ENCODE measurements at regions not wholly inside any gene's neighbourhood (a gene's known extent, or its start where the extent isn't known, plus 50 kb on each side); places are given as distances from the start of the nearest gene placed in this dataset.

DNA sequence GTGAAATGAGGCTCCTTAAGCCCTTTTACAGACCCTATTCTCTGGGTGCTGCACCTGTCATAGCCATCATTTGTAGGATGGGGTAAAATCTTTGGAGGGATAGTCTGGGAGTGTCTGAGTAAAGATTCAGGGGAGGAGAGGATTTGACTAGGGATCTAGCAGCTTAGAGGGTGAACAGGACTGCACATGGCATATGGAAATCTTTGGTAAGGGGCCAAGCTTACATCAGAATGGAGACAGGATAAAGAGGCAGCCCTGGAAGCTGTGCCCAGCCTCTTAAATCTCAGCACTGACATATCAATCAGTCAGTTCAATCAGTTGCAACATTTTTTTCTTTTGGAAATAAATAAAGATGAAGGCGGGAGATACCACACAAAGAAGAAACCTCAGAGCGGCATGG, 301.8 kb upstream of the CADM1 start:
- Mint-ChIP-seq H3K27ac (ENCODE audit: unreplicated experiment) (no peak overlapping the region), H3K9me3 (peaks cover 19% of the 10 kb centered on the region), H3K27me3 (ENCODE audit: low read depth) (no peaks in the 10 kb centered on the region), H3K36me3 (ENCODE audit: low read depth) (peaks cover 10% of the 10 kb centered on the region), H3K4me3 (no peak overlapping the region), H3K4me1 (no peaks in the 10 kb centered on the region)
- DNase-seq (ENCODE audit: low read depth, low spot score), result no peak
- TF ChIP-seq, protein P1, sequence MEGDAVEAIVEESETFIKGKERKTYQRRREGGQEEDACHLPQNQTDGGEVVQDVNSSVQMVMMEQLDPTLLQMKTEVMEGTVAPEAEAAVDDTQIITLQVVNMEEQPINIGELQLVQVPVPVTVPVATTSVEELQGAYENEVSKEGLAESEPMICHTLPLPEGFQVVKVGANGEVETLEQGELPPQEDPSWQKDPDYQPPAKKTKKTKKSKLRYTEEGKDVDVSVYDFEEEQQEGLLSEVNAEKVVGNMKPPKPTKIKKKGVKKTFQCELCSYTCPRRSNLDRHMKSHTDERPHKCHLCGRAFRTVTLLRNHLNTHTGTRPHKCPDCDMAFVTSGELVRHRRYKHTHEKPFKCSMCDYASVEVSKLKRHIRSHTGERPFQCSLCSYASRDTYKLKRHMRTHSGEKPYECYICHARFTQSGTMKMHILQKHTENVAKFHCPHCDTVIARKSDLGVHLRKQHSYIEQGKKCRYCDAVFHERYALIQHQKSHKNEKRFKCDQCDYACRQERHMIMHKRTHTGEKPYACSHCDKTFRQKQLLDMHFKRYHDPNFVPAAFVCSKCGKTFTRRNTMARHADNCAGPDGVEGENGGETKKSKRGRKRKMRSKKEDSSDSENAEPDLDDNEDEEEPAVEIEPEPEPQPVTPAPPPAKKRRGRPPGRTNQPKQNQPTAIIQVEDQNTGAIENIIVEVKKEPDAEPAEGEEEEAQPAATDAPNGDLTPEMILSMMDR (conservative IDR thresholded peaks at IDR 0.05), result no peak

DNA sequence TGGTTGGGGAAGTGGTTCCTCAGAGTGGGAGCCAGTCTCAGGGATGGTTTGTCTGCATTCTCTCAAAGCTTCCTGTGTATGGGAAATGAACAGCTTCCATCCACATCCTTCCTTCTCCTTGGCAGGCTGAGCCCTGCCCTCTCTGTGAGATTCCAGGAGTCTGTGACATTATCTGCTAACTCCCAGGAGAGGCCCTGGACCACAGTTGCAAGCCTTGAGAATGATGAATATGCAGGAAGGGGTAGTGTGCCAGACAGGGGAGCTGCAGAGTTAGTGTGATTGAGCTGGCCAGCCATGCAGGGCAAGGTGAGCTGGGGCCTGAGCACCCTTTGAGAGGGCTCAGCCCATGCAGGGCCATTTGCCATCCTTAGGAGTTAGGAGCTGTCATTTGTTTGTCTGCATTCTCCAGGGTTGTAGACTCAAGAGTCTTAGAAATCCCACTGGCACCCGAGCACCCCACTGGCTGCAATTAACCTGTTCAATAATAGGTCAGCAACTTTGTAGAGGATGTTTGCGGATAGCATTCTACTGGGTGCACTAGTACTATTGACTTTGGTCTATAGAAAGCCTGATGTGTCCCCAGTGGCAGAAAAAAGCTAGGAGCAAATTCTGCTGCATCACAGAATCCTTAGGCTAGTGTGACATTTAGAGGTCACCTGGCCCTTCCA, 299.0 kb upstream of the CADM1 start:
- Mint-ChIP-seq H3K4me1 (no peaks in the 10 kb centered on the region), H3K27ac (ENCODE audit: unreplicated experiment) (no peak overlapping the region), H3K4me3 (no peak overlapping the region), H3K27me3 (ENCODE audit: low read depth) (no peaks in the 10 kb centered on the region), H3K36me3 (ENCODE audit: low read depth) (peaks cover 4% of the 10 kb centered on the region), H3K9me3 (peaks cover 7% of the 10 kb centered on the region)
- DNase-seq (ENCODE audit: low read depth, low spot score), result no peak
- TF ChIP-seq, protein P1 (conservative IDR thresholded peaks at IDR 0.05), result no peak

DNA sequence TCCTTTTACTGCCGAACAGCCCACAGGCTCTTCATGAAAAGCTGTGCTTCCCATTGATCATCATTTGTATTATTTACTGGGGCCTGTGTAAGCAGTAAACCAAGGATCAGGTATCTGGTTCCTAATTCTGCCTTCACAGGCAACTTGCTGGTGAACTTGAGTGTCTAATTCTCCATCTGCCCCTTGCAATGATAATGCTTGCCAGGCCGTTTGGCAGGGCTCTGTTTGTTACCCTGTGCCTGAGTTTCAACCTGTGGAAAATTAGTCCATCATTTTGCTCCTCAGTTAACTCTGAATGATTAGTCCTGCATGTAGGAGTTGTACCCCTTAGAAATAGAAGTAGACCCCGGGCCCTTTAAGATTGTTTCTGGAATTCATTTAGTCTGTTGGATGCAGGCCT, 298.4 kb upstream of the CADM1 start:
- TF ChIP-seq, protein P1 (conservative IDR thresholded peaks at IDR 0.05), result no peak
- DNase-seq (ENCODE audit: low read depth, low spot score), result no peak
- Mint-ChIP-seq H3K27ac (ENCODE audit: unreplicated experiment) (no peak overlapping the region), H3K4me1 (no peaks in the 10 kb centered on the region), H3K36me3 (ENCODE audit: low read depth) (peaks cover 4% of the 10 kb centered on the region), H3K27me3 (ENCODE audit: low read depth) (no peaks in the 10 kb centered on the region), H3K9me3 (peaks cover 5% of the 10 kb centered on the region), H3K4me3 (no peak overlapping the region)

DNA sequence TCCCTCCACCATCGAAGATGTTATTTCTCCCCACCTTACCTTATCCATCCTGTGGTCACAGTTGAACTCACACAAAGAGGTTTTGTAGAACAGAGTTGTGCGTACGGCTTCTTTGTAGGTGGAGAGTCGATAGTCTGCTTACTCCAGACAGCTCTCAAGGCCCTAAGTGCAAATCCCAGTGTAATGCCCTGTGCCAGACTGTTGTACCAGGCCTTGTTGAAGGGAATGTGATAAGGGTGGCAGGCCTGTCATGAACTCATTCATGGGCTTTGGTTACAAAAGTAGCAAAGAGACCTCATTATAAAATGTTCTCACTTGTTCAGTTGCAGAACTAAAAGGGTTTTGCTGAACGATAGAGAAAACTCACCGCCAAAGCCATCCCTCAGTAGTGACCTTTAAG, 288.7 kb upstream of the CADM1 start:
- H3K4me1 Mint-ChIP-seq, result no peaks in the 10 kb centered on the region
- H3K27me3 Mint-ChIP-seq (ENCODE audit: low read depth), result no peaks in the 10 kb centered on the region
- H3K27ac Mint-ChIP-seq (ENCODE audit: unreplicated experiment), result no peak overlapping the region
- TF ChIP-seq, protein P1 (conservative IDR thresholded peaks at IDR 0.05), result no peak
- no peak overlapping the region for H3K4me3 Mint-ChIP-seq
- no peak for DNase-seq (ENCODE audit: low read depth, low spot score)
- no peaks in the 10 kb centered on the region for H3K9me3 Mint-ChIP-seq
- H3K36me3 Mint-ChIP-seq (ENCODE audit: low read depth), result no peaks in the 10 kb centered on the region

DNA sequence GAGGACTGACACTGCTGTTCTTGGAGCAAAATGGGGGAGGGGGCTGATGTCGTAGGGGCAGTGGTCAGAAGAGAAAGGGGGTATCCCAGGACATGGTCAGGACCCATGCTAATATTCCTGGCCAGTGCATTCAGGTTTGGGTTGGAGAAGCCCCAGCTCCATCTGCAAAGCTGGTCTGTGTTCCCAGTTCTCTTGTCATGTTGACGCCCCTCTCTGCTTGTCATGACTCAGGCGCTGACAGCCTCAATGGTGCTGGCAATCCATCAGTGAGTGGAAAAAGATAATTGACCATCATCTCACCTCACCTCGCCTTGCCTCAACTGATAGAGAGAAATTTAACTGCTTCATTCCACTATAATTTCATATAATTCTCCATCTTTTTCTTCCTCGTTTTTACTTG, 283.1 kb upstream of the CADM1 start:
- Mint-ChIP-seq H3K27ac (ENCODE audit: unreplicated experiment) (no peak overlapping the region), H3K4me3 (no peak overlapping the region), H3K36me3 (ENCODE audit: low read depth) (peaks cover 5% of the 10 kb centered on the region), H3K27me3 (ENCODE audit: low read depth) (peaks cover 2% of the 10 kb centered on the region), H3K4me1 (peaks cover 6% of the 10 kb centered on the region), H3K9me3 (peaks cover 3% of the 10 kb centered on the region)
- no peak for DNase-seq (ENCODE audit: low read depth, low spot score)
- TF ChIP-seq, protein P1 (conservative IDR thresholded peaks at IDR 0.05), result no peak
